SK-N-MC (cell line): ENCODE measurements at regions not wholly inside any gene's neighbourhood (a gene's known extent, or its start where the extent isn't known, plus 50 kb on each side); places are given as distances from the start of the nearest gene placed in this dataset.

Source experiments
- DNase-seq: peaks from one replicate; pipeline ENCODE4 v3.0.0-alpha.2; 2011; ENCODE audit warnings: low read depth, low spot score
- H3K27ac ChIP-seq: fragments of 200-600 bp; sonication (generic); 2 replicates; pipeline ENCODE4 v1.5.1; 2016; ENCODE audit warnings: mixed run types
- H3K36me3 ChIP-seq: fragments of 200-600 bp; sonication (generic); 2 replicates; pipeline ENCODE4 v1.6.1; 2017; ENCODE audit warnings: antibody characterized with exemption, low read length, mixed read lengths; ENCODE audit not compliant: insufficient read depth
- H3K4me3 ChIP-seq: fragments of 200-600 bp; sonication (generic); 2 replicates; pipeline ENCODE4 v1.5.1; 2016
- H3K9ac ChIP-seq: fragments of 200-600 bp; sonication (generic); 2 replicates; pipeline ENCODE4 v1.8.0; 2017; ENCODE audit warnings: mixed run types, mixed read lengths; ENCODE audit not compliant: insufficient read length
- H3K9me3 ChIP-seq: fragments of 200-600 bp; sonication (generic); 2 replicates; pipeline ENCODE4 v1.6.1; 2017; ENCODE audit warnings: low read depth, mild to moderate bottlenecking, antibody characterized with exemption, low read length, moderate library complexity, mixed read lengths
- EZH2 ChIP-seq: fragments of 200-600 bp; sonication (generic); IDR thresholded peaks from one replicate; pipeline ENCODE4 v1.6.1; 2017; ENCODE audit warnings: antibody characterized with exemption
- FOXP2 ChIP-seq: optimal IDR thresholded peaks from 2 replicates; pipeline ENCODE3; 2011; ENCODE audit warnings: mild to moderate bottlenecking, moderate library complexity; ENCODE audit not compliant: insufficient read depth; ENCODE audit errors: extremely low read length, control extremely low read depth
- POLR2AphosphoS5 ChIP-seq: IDR thresholded peaks from 2 replicates; pipeline ENCODE4 v1.6.1; 2012; ENCODE audit warnings: mild to moderate bottlenecking, low read depth, low read length, borderline replicate concordance

- Histone ChIP-seq H3K36me3 (no peaks in the 10 kb centered on the region), H3K9me3 (no peaks in the 10 kb centered on the region), H3K4me3 (no peak overlapping the region), H3K9ac (no peak overlapping the region), H3K27ac (no peak overlapping the region)
- no peak for TF ChIP-seq EZH2
- no peak for TF ChIP-seq FOXP2
- TF ChIP-seq POLR2AphosphoS5, result no peak
- DNase-seq, result no peak
Measured at GRCh38 chr7:112874909-112875308, 84.7 kb upstream of the TMEM168 start.

GRCh38 chr7:112873831-112874553 is 83.8 kb upstream of the TMEM168 start:
- DNase-seq, result no peak
- no peak overlapping the region for H3K4me3 ChIP-seq
- H3K9me3 ChIP-seq, result no peaks in the 10 kb centered on the region
- TF ChIP-seq FOXP2, result no peak
- H3K36me3 ChIP-seq, result no peaks in the 10 kb centered on the region
- no peak overlapping the region for H3K27ac ChIP-seq
- no peak overlapping the region for H3K9ac ChIP-seq

DNA sequence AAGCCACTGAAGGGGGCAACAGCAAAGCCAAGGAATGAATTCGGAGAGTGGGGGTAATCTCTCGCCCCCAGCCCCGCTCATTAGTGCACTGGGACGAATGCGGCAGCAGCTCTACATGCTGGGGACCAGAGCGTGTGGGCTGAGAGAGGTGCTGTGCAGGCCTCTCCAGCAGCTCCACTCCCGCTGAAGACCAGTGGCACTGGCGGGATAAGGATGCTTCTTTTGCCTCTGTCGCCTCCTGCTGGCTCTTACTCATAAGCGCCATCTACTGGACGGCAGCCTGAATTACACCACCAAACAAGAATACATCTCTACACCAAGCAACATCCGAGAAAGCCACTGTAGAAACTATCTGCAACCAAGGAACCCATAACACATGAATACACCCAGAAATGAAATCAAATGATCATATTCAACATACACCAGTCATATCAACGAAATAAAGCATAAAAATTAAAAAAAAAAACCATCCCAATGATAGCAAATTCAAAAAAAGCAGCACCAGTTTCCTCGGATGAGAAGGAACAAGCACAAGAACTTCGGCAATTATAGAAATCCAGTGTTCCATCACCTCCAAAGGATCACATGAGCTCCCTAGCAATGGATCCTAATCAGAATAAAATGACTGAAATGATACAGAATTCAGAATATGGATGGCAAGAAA is 79.0 kb upstream of the TMEM168 start:
- no peak for DNase-seq
- Histone ChIP-seq H3K9ac (no peak overlapping the region), H3K27ac (no peak overlapping the region), H3K9me3 (no peaks in the 10 kb centered on the region), H3K4me3 (no peak overlapping the region), H3K36me3 (no peaks in the 10 kb centered on the region)
- TF ChIP-seq FOXP2, result no peak
- TF ChIP-seq POLR2AphosphoS5, result no peak
- no peak for TF ChIP-seq EZH2

- no peak overlapping the region for H3K27ac ChIP-seq
- DNase-seq, result no peak
- no peaks in the 10 kb centered on the region for H3K36me3 ChIP-seq
- no peak for TF ChIP-seq FOXP2
- TF ChIP-seq POLR2AphosphoS5, result no peak
- no peak for TF ChIP-seq EZH2
- no peaks in the 10 kb centered on the region for H3K9me3 ChIP-seq
- no peak overlapping the region for H3K4me3 ChIP-seq
- no peak overlapping the region for H3K9ac ChIP-seq
Measured at GRCh38 chr7:112868609-112869008, 78.4 kb upstream of the TMEM168 start.

DNA sequence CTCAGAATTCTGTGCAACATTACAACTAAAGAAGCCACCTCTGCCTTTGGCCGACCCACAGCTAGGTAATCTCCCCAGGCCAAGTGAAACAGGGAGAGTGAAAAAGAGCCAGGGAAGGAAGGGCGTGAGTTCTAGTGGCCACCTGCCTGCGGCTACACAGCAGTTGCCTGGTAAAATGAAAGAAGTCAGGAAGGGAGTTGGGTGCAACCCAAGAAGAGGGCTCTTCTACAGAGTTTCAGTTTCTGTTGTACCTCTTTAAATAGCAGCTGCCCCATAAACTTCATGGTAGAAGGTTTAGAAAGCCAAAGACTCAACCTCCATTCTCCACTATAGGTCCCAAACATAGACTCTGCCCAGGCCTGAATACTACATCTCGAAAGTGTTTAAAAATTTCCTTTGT is 76.2 kb upstream of the TMEM168 start:
- Histone ChIP-seq H3K27ac (no peak overlapping the region), H3K36me3 (no peaks in the 10 kb centered on the region), H3K4me3 (no peak overlapping the region), H3K9ac (no peak overlapping the region), H3K9me3 (no peaks in the 10 kb centered on the region)
- TF ChIP-seq EZH2, result no peak
- DNase-seq, result no peak

DNA sequence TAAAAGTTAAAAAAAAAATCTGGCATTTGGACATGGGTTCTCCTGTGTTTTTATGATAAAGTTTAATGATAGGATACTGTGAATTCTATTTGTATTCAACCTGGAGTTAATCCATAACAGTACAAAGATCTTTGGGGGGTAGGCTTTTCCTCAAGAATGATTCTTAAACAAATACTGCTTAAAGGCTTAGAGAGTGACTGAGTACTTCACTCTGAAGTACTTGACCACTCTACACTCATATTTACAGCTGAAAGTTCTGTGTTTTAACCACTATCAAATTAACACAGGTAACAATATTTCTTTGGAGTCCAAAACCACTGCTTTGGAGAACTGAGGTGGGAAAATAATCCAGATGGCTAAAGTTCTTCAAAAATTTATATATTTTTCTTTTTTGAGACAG is 74.2 kb upstream of the TMEM168 start:
- no peak for DNase-seq
- TF ChIP-seq POLR2AphosphoS5 (no peak), FOXP2 (no peak), EZH2 (no peak)
- Histone ChIP-seq H3K4me3 (no peak overlapping the region), H3K9me3 (no peaks in the 10 kb centered on the region), H3K27ac (no peak overlapping the region), H3K9ac (no peak overlapping the region), H3K36me3 (no peaks in the 10 kb centered on the region)

- Histone ChIP-seq H3K9ac (no peak overlapping the region), H3K9me3 (no peaks in the 10 kb centered on the region)
- DNase-seq, result no peak
Measured at GRCh38 chr7:112858838-112859237, 68.6 kb upstream of the TMEM168 start.

GRCh38 chr7:112855227-112855626 is 65.0 kb upstream of the TMEM168 start:
- Histone ChIP-seq H3K27ac (no peak overlapping the region), H3K4me3 (no peak overlapping the region), H3K9me3 (peaks cover 2% of the 10 kb centered on the region; the same call in 1 of the 2 replicates), H3K9ac (no peak overlapping the region), H3K36me3 (no peaks in the 10 kb centered on the region)
- DNase-seq, result no peak
- TF ChIP-seq POLR2AphosphoS5, result no peak

More at GRCh38 chr7:112858838-112859237, 68.6 kb upstream of the TMEM168 start:
- Histone ChIP-seq H3K27ac (no peak overlapping the region), H3K4me3 (no peak overlapping the region), H3K36me3 (no peaks in the 10 kb centered on the region)
- TF ChIP-seq FOXP2, result no peak
- no peak for TF ChIP-seq EZH2
- TF ChIP-seq POLR2AphosphoS5, result no peak

- TF ChIP-seq EZH2, result no peak
- no peak for TF ChIP-seq FOXP2
- TF ChIP-seq POLR2AphosphoS5, result no peak
- DNase-seq, result no peak
- Histone ChIP-seq H3K4me3 (no peak overlapping the region; the same call in 1 of the 2 replicates), H3K9me3 (peaks cover 2% of the 10 kb centered on the region; the same call in 1 of the 2 replicates), H3K9ac (no peak overlapping the region), H3K36me3 (no peaks in the 10 kb centered on the region), H3K27ac (peak overlapping the region; percentile 91; the same call in 1 of the 2 replicates)
Measured at GRCh38 chr7:112854169-112854568, 64.0 kb upstream of the TMEM168 start.

- Histone ChIP-seq H3K36me3 (no peaks in the 10 kb centered on the region), H3K9me3 (peaks cover 2% of the 10 kb centered on the region; the same call in 1 of the 2 replicates), H3K9ac (peak overlapping the region; percentile 43), H3K4me3 (peak overlapping the region; percentile 63), H3K27ac (peak overlapping the region; percentile 91)
- peak; percentile 42 for DNase-seq
- TF ChIP-seq POLR2AphosphoS5 (no peak), FOXP2 (no peak), EZH2 (no peak)
Measured at GRCh38 chr7:112853422-112853821, 63.2 kb upstream of the TMEM168 start.
